ENCODE measurements at regions not wholly inside any gene's neighbourhood (a gene's known extent, or its start where the extent isn't known, plus 50 kb on each side); places are given as distances from the start of the nearest gene placed in this dataset.
A peak's percentile ranks its signal among the peaks of the same experiment; 100 is the strongest.

DNA sequence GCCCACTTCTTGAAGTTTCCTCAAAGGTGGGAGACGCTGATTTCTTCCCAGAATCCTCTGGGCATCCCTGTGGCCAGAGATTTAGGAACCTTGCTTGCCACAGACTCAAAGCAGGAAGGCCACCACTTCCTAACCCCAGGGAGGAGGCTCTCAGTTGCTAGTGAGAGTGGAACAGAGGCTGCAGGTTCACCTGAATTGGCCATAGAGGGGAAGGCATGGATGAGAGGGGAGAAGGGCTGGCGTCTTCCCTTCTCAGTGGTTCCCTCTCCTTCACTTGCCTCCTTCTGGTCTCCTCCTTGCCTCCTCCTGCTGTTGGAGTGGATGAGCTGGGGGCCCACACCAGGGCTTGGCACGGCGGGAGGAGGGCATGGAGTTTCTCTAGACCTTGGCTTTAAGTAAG is 185.7 kb downstream of the ADAMTS15 start:
- no peak for TF ChIP-seq REST (IDR thresholded peaks at IDR 0.05; ENCODE audit: insufficient read depth in 1 of 2, low read depth in 2 of 2, low read length in 1 of 2)
- TF ChIP-seq POLR2AphosphoS5 (IDR thresholded peaks at IDR 0.05; ENCODE audit: low read depth, low read length) = no peak
- ChIA-PET CTCF (no interaction called here), POLR2A (no interaction called here)
- intact Hi-C loops (cut with micrococcal nuclease; ENCODE audit: unreplicated experiment) = no loop called here
- Histone ChIP-seq H3K4me1 (ENCODE audit: control insufficient read depth, insufficient read depth, low read length) (peaks cover 61% of the 10 kb centered on the region), H3K27me3 (ENCODE audit: control insufficient read depth, insufficient read depth, low read length) (no peaks in the 10 kb centered on the region), H3K9me3 (ENCODE audit: control insufficient read depth, insufficient read depth, low read depth, low read length) (no peaks in the 10 kb centered on the region), H3K4me3 (ENCODE audit: low read depth in 2 of 2, low read length in 2 of 2) (no peak overlapping the region), H3K36me3 (ENCODE audit: control insufficient read depth, insufficient read depth, low read length) (no peaks in the 10 kb centered on the region), H3K27ac (ENCODE audit: low read length) (peak overlapping the region; percentile 99)
- in situ Hi-C loops (cut with HindIII; ENCODE audit: low pct_unique_long_range_greater_than_20kb, low sequenced_read_pairs) = no loop called here
- ATAC-seq = no peak
- no peak for DNase-seq (ENCODE audit: low read depth, low spot score)
- BruUV-seq (replicated peaks) = no TSS peak

DNA sequence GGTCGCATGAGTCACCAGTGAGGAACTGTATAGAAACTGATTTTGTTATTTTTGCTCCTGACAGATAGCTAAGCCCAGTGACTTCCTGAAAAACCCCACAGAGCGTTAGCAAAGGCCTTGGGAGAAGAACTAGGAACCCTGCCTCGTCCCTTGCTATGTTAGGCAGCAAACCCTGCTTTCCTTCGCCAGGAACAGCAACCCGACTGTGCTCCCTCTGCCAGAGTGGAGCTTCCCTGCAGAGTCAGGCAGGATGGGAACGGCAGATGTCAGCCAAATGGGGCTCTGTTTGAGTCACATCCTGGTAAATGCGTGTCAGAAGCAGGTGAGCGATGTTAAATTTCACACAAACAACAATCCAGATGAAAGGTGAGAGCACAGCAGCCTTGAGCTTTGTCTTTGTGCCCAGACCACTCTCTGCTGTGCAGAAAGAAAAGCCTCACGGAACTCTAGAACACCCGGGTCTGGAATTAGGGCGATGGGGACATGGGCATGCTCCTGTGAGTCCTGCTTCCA is 186.6 kb downstream of the ADAMTS15 start:
- peaks cover 61% of the 10 kb centered on the region for H3K4me1 ChIP-seq (ENCODE audit: control insufficient read depth, insufficient read depth, low read length)
- ATAC-seq = peak; percentile 29
- BruUV-seq (replicated peaks) = no TSS peak
- in situ Hi-C loops (cut with HindIII; ENCODE audit: low pct_unique_long_range_greater_than_20kb, low sequenced_read_pairs) (no loop called here), intact Hi-C loops (cut with micrococcal nuclease; ENCODE audit: unreplicated experiment) (loop anchor here (5.0 kb wide), 2 partner anchors 188 to 192 kb away; partner anchors contain the start of gene ADAMTS15)
- DNase-seq (ENCODE audit: low read depth, low spot score) = peak; percentile 88
- H3K4me3 ChIP-seq (ENCODE audit: low read depth in 2 of 2, low read length in 2 of 2) = peak overlapping the region in 1 of 2 experiments; percentile 2; a peak in 1 of 4 replicates
- TF ChIP-seq POLR2AphosphoS5 (IDR thresholded peaks at IDR 0.05; ENCODE audit: low read depth, low read length) (peak; percentile 25; the same call in 1 of the 2 replicates), REST (IDR thresholded peaks at IDR 0.05; ENCODE audit: insufficient read depth in 1 of 2, low read depth in 2 of 2, low read length in 1 of 2) (no peak)
- H3K9me3 ChIP-seq (ENCODE audit: control insufficient read depth, insufficient read depth, low read depth, low read length) = no peaks in the 10 kb centered on the region
- ChIA-PET CTCF (interaction anchor here (0.6 kb wide), 1 partner anchor 81 kb away, joined by 3 read pairs; no protein-coding TSS in a partner anchor), POLR2A (interaction anchor here (0.6 kb wide), 1 partner anchor 1546 kb away, joined by 5 read pairs; no protein-coding TSS in a partner anchor)
- H3K36me3 ChIP-seq (ENCODE audit: control insufficient read depth, insufficient read depth, low read length) = no peaks in the 10 kb centered on the region
- no peaks in the 10 kb centered on the region for H3K27me3 ChIP-seq (ENCODE audit: control insufficient read depth, insufficient read depth, low read length)
- peak overlapping the region; percentile 99 for H3K27ac ChIP-seq (ENCODE audit: low read length)

Data from Panc1 (cell line).